NT2/D1 (cell line): ENCODE measurements at regions not wholly inside any gene's neighbourhood (a gene's known extent, or its start where the extent isn't known, plus 50 kb on each side); places are given as distances from the start of the nearest gene placed in this dataset.

Source experiments
- SUZ12 ChIP-seq: IDR thresholded peaks from 2 replicates; pipeline ENCODE4 v1.6.1; 2011; ENCODE audit not compliant: insufficient read length, insufficient read depth; ENCODE audit errors: extremely low read depth
- ZNF274 ChIP-seq: IDR thresholded peaks from 2 replicates; pipeline ENCODE4 v1.6.1; 2011; ENCODE audit warnings: mild to moderate bottlenecking, low read depth, low read length

- TF ChIP-seq ZNF274 (no peak), SUZ12 (no peak)
Measured at GRCh38 chr9:78677326-78677725, 380.4 kb downstream of the PSAT1 start.
